Esophagus squamous epithelium (tissue), 5 donors: ENCODE measurements at regions not wholly inside any gene's neighbourhood (a gene's known extent, or its start where the extent isn't known, plus 50 kb on each side); places are given as distances from the start of the nearest gene placed in this dataset.
A peak's percentile ranks its signal among the peaks of the same experiment; 100 is the strongest.

Source experiments
- DNase-seq: peaks from one replicate; lab custom pipeline; 2025; lab: John Stamatoyannopoulos, UW
- H3K27ac ChIP-seq, 4 donors: fragments of 200-600 bp; sonication (generic); one replicate each; pipeline ENCODE4 v1.5.1; 2016 to 2019; ENCODE audit warnings: mild to moderate bottlenecking in 1 of 4
- H3K27me3 ChIP-seq, 4 donors: fragments of 200-600 bp; sonication (generic); 1 replicate in 3 of 4; 2 replicates in 1 of 4; pipeline versions ENCODE4 v1.5.1 to v1.6.0; 2017 to 2021; ENCODE audit warnings: antibody characterized with exemption in 1 of 4
- H3K36me3 ChIP-seq, 3 donors: fragments of 200-600 bp; sonication (generic); one replicate each; pipeline ENCODE4 v1.5.1; 2016 to 2019
- H3K4me1 ChIP-seq, 3 donors: fragments of 200-600 bp; sonication (generic); one replicate each; pipeline ENCODE4 v1.5.1; 2017 to 2019
- H3K4me3 ChIP-seq, 4 donors: fragments of 200-600 bp; sonication (generic); 1 replicate in 3 of 4; 2 replicates in 1 of 4; pipeline ENCODE4 v1.5.1; 2016 to 2019; ENCODE audit warnings: mild to moderate bottlenecking in 2 of 4, moderate library complexity in 1 of 4
- H3K9me3 ChIP-seq, 3 donors: fragments of 200-600 bp; sonication (generic); one replicate each; pipeline ENCODE4 v1.5.1; 2016 to 2019
- CTCF ChIP-seq, 6 experiments: fragments of 450-650 bp in 4 of 6; fragments of 200-600 bp in 2 of 6; sonication (generic) in 2 of 6; IDR thresholded peaks; one replicate each; pipeline ENCODE4 v1.5.1; 2016 to 2019; ENCODE audit warnings: antibody characterized with exemption in 6 of 6, mild to moderate bottlenecking in 4 of 6, moderate library complexity in 4 of 6
- POLR2A ChIP-seq, 4 donors: fragments of 450-650 bp; IDR thresholded peaks; one replicate each; pipeline ENCODE4 v1.6.1; 2017; ENCODE audit warnings: antibody characterized with exemption in 4 of 4, mild to moderate bottlenecking in 4 of 4, moderate library complexity in 3 of 4
- WGBS, 2 donors: methylation state at CpG; one replicate each; pipeline ENCODE4 v1.1.5; 2018; 5-methylcytosine and 5-hydroxymethylcytosine counted together
- intact Hi-C: fragments of 100-400 bp; cut with DNase I; formaldehyde crosslinking; loops from one replicate; pipeline ENCODE4 v1.15.0; 2022
- donor health status: DM: yes; HTN: yes; CAD: no.

GRCh38 chr7:35546691-35547429 lies 148.1 kb downstream of the HERPUD2 start:
- no peak for DNase-seq

GRCh38 chr7:35545831-35546230 lies 149.1 kb downstream of the HERPUD2 start:
- WGBS, 2 donors = 70 to 84% methylated on average over 4 to 5 of the region's 5 CpGs
- no peak overlapping the region for H3K27ac ChIP-seq
- H3K4me3 ChIP-seq = no peak overlapping the region
- DNase-seq = no peak
- TF ChIP-seq POLR2A (IDR thresholded peaks at IDR 0.05) = no peak
- TF ChIP-seq CTCF (IDR thresholded peaks at IDR 0.05) = no peak
- no peaks in the 10 kb centered on the region for H3K36me3 ChIP-seq
- H3K4me1 ChIP-seq = no peaks in the 10 kb centered on the region
- intact Hi-C loops = no loop called here
- H3K9me3 ChIP-seq = no peaks in the 10 kb centered on the region
- peaks cover 0 to 25% (median 0%) of the 10 kb centered on the region in 4 donors for H3K27me3 ChIP-seq

More at GRCh38 chr7:35546691-35547429, 148.1 kb downstream of the HERPUD2 start:
- Histone ChIP-seq H3K4me1 (no peaks in the 10 kb centered on the region), H3K27me3 (peaks cover 0 to 27% (median 0%) of the 10 kb centered on the region in 4 donors), H3K27ac (no peak overlapping the region), H3K9me3 (no peaks in the 10 kb centered on the region), H3K36me3 (no peaks in the 10 kb centered on the region), H3K4me3 (no peak overlapping the region)
- TF ChIP-seq CTCF (IDR thresholded peaks at IDR 0.05) = no peak
- intact Hi-C loops = no loop called here
- WGBS, 2 donors = 68 to 76% methylated on average over 5 to 7 of the region's 7 CpGs

- 78 to 81% methylated on average over 6 to 7 of the region's 7 CpGs for WGBS, 2 donors
Measured at GRCh38 chr7:35544028-35544742, 150.8 kb downstream of the HERPUD2 start.

GRCh38 chr7:35537067-35538023 lies 157.6 kb downstream of the HERPUD2 start:
- peak overlapping the region; percentile 12 to 66 (median 45) for H3K4me3 ChIP-seq
- H3K9me3 ChIP-seq = no peaks in the 10 kb centered on the region
- peaks cover 0 to 25% (median 0%) of the 10 kb centered on the region in 4 donors for H3K27me3 ChIP-seq
- intact Hi-C loops = no loop called here
- peaks cover 3 to 10% (median 5%) of the 10 kb centered on the region in 3 donors for H3K4me1 ChIP-seq
- DNase-seq = no peak
- no peaks in the 10 kb centered on the region for H3K36me3 ChIP-seq
- H3K27ac ChIP-seq = no peak overlapping the region
- TF ChIP-seq POLR2A (IDR thresholded peaks at IDR 0.05) (no peak), CTCF (IDR thresholded peaks at IDR 0.05) (peak; percentile 78 to 93 (median 86))
- 8 to 11% methylated on average over 12 to 14 of the region's 43 CpGs for WGBS, 2 donors

More at GRCh38 chr7:35544028-35544742, 150.8 kb downstream of the HERPUD2 start:
- intact Hi-C loops = no loop called here
- H3K27ac ChIP-seq = no peak overlapping the region
- DNase-seq = no peak
- H3K4me3 ChIP-seq = no peak overlapping the region
- no peaks in the 10 kb centered on the region for H3K4me1 ChIP-seq
- H3K9me3 ChIP-seq = no peaks in the 10 kb centered on the region
- no peak for TF ChIP-seq CTCF (IDR thresholded peaks at IDR 0.05)
- no peak for TF ChIP-seq POLR2A (IDR thresholded peaks at IDR 0.05)
- peaks cover 0 to 28% (median 0%) of the 10 kb centered on the region in 4 donors for H3K27me3 ChIP-seq
- no peaks in the 10 kb centered on the region for H3K36me3 ChIP-seq
